C4-2B (cell line): ENCODE measurements at regions not wholly inside any gene's neighbourhood (a gene's known extent, or its start where the extent isn't known, plus 50 kb on each side); places are given as distances from the start of the nearest gene placed in this dataset.

ENCODE experiments used
- H3K27ac ChIP-seq: fragments of 450-650 bp; 2 replicates; pipeline ENCODE4 v1.5.1; 2017
- ZFX ChIP-seq: fragments of 450-650 bp; IDR thresholded peaks from 2 replicates; pipeline ENCODE4 v1.6.1; 2017
- TF ChIP-seq, protein P1 (sequence below): fragments of 450-650 bp; conservative IDR thresholded peaks from 2 replicates; pipeline ENCODE4 v1.5.1; 2017; ENCODE audit warnings: mild to moderate bottlenecking

GRCh38 chr13:111528513-111528912, 208.1 kb downstream of the TEX29 start:
- TF ChIP-seq, protein P1, sequence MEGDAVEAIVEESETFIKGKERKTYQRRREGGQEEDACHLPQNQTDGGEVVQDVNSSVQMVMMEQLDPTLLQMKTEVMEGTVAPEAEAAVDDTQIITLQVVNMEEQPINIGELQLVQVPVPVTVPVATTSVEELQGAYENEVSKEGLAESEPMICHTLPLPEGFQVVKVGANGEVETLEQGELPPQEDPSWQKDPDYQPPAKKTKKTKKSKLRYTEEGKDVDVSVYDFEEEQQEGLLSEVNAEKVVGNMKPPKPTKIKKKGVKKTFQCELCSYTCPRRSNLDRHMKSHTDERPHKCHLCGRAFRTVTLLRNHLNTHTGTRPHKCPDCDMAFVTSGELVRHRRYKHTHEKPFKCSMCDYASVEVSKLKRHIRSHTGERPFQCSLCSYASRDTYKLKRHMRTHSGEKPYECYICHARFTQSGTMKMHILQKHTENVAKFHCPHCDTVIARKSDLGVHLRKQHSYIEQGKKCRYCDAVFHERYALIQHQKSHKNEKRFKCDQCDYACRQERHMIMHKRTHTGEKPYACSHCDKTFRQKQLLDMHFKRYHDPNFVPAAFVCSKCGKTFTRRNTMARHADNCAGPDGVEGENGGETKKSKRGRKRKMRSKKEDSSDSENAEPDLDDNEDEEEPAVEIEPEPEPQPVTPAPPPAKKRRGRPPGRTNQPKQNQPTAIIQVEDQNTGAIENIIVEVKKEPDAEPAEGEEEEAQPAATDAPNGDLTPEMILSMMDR: no peak
- TF ChIP-seq ZFX: no peak
- H3K27ac ChIP-seq: no peak overlapping the region

DNA sequence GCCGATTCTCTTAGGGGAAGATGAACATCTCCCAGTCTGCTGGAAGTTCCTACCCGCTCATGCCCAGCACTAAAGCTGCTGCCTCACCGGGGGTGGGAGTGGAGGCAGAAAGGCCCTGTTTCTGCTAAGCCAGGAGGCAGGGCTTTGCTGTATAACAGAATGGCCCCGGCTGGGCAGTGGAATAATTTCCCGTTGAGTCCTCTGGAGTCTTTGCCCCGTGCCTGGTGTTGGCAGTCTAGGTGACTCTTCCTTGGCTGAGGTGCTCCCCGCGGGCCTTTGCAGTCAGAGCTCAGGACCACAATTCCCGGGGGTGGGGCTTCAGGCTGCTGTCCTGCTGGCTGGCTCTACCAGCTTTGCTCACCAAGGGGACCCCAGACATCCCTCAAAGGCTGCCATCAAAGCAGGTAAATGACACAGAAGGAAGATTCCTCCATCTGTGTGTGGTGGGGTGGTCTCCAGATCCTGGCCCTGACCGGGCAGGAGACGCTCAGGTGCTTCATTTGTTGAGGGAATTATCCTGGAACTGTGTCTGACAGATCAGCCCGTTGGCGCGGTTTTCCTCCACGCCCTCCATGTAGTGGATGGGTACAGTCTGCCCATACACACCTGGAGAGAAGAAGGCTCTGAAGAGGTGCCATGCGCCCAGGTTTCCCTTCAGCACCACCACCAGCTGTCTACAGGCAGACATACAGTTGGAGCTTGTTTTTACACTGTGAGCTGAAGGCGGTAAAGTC, 209.9 kb downstream of the TEX29 start:
- no peak overlapping the region for H3K27ac ChIP-seq
- TF ChIP-seq, protein P1: no peak
- TF ChIP-seq ZFX: no peak

- H3K27ac ChIP-seq: no peak overlapping the region
- TF ChIP-seq, protein P1: peak; percentile 48
- no peak for TF ChIP-seq ZFX
These were observed 211.1 kb downstream of the TEX29 start for GRCh38 chr13:111531505-111531904.

DNA sequence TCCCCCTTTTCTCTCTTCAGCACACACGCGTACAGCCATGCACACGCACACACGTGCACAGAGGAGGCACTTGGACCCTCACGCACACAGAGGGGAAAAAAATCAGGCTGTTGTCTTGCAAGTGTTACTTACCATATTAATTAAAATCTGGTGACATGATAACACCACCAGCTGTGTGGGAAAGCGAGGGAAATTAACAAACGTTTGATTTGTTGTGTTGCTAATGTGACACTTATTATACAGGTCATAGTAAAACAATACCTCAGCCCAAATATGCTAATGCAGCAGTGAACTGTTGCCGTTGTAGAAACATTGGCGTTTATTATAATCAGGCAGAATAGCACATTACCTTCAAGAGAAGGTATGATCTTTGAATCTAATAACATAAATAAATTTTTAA, 211.7 kb downstream of the TEX29 start:
- H3K27ac ChIP-seq: no peak overlapping the region
- TF ChIP-seq ZFX: no peak
- TF ChIP-seq, protein P1: no peak

GRCh38 chr13:111533900-111534683, 213.7 kb downstream of the TEX29 start:
- TF ChIP-seq, protein P1: no peak
- TF ChIP-seq ZFX: no peak
- H3K27ac ChIP-seq: no peak overlapping the region

DNA sequence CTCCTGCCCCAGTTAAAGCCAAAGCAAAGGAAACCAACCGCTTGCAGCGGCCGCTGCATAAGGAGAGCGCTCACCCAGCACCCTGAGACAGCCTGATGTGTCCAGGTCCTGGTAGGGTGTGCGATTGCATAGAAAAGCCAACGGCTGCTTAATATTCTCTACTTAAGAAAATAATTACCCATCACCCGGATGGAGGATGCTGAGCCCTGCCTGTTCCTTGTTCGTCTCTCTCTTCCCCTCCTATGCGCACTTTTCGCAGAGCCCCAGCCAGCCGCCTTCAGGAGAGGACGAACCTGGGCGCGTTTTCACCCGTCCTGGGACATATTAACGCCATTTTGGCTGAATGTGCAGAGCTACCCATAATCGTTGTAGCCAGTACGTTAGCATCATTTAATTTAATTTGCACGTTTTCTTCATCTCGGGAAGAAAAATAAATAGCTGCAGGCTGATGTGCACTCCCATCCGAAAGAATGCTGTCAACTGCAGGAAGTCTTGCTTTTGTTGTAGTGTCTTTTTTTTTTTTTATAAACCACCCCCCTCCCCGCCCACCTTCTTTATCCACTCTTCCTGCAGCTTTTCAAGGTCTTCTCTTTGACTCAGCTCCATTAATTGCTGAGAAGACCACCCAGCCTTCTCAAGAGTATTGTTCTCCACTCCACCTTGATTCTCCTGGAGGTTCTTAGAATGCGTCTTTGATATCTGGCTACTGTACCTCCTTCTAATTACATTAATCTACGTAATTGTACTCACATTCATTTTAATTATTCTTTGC, 214.5 kb downstream of the TEX29 start:
- H3K27ac ChIP-seq: no peak overlapping the region
- TF ChIP-seq ZFX: no peak
- TF ChIP-seq, protein P1: no peak

DNA sequence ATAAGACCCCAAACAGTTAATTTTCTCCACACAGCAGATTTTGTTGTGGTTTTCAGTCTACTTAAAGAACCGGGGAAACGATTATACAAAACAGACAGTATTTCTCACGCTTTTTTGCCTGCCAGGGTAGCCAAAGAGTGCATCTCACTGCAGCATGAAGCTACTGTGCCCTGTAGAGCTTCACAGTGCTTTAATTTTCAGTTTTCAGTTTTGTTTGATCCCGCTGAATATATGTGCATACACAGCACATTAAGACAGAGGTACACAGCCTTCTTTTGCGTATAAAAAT, 215.0 kb downstream of the TEX29 start:
- TF ChIP-seq ZFX: no peak
- TF ChIP-seq, protein P1: no peak
- no peak overlapping the region for H3K27ac ChIP-seq
